ENCODE measurements at regions not wholly inside any gene's neighbourhood (a gene's known extent, or its start where the extent isn't known, plus 50 kb on each side); places are given as distances from the start of the nearest gene placed in this dataset.
"Not testable (repeated sequence)": the region's sequence is repeated elsewhere in the genome, so short reads cannot be mapped to it uniquely, and the experiment has no call there.

- no peak for DNase-seq
Observed at GRCh38 chr1:198809247-198809646, 170.4 kb downstream of the PTPRC start.

- DNase-seq, result no peak
Observed at GRCh38 chr1:198811449-198811848, 172.6 kb downstream of the PTPRC start.

- DNase-seq, result no peak
Observed at GRCh38 chr1:198823626-198824025, 184.8 kb downstream of the PTPRC start.

GRCh38 chr1:198825254-198825653 is 186.4 kb downstream of the PTPRC start:
- no peak for DNase-seq

GRCh38 chr1:198829356-198829755 is 190.5 kb downstream of the PTPRC start:
- no peak for DNase-seq

DNA sequence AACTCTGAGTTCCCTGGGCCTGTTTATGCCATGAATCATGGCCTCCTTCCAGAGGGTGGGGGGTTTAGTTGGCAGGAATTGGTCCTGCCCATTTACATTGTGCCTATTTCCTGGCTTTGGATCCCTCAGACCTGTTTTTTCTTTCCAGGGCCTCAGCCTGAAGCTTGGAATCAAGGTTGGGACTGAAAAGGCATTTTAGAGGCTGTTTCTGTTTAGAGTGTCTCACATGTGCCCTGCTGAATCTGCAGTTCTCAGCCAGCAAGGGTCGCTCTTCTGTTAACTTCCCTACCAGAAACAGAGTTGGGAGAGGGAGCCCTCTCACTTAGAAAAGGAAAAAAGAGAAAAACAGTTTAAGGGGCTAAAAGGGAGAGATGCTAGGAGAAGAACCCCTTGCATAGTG is 191.1 kb downstream of the PTPRC start:
- DNase-seq, result no peak

DNA sequence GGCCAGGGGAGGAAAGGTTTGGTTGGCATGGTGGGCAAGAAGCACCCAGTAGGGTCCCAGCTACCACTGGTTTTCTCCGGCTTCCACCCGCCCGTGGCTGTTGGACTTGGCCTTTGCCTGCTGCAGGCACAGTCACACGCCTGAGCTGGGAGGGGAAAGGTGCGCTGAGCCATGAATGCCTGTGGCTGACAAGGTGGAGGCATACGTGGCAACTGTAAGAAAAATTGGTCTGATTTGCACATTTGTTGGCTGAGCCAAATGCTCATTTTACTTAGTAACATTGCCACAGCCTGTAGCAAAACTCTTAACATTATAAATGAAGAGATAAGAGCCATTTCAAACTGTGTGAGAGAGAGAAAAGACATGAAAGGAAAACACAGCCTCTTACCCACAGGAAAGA is 191.6 kb downstream of the PTPRC start:
- DNase-seq, result no peak

- DNase-seq, result no peak
Observed at GRCh38 chr1:198833706-198834503, 195.1 kb downstream of the PTPRC start.

GRCh38 chr1:198837278-198838021 is 198.6 kb downstream of the PTPRC start:
- DNase-seq, result no peak

DNA sequence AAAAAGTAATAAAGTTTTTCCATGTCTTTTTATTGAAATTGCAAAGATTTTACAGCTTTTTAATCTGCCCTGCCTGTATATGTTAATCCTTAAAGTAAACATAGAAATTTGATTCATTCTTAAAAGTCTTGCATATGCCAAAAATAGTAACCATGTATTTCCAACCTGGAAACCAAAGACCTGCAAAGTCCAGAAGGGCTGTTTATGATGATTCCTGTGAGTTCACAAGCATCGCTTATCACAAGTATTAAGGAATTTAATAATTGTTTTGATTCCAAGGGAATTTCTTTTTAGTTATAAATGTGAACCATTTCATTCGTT is 199.1 kb downstream of the PTPRC start:
- DNase-seq, result no peak

DNA sequence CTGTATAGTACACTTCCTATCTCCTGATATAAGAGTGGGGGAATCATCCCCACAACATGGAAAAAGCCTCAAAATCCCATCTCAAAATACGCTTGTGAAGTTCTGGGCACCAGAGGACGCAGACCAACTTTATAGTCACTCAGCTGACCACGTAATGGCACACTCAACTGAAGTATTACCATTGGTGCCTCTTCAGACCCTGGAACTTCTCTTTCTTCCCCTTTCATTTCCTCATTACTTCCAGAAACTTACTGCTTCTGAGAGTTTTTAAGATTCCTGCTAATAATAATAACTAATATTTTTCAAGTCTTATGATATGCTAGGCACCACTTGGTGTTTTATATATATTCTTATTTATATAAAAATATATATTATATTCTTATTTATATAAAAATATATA is 202.6 kb downstream of the PTPRC start:
- DNase-seq, result no peak

DNA sequence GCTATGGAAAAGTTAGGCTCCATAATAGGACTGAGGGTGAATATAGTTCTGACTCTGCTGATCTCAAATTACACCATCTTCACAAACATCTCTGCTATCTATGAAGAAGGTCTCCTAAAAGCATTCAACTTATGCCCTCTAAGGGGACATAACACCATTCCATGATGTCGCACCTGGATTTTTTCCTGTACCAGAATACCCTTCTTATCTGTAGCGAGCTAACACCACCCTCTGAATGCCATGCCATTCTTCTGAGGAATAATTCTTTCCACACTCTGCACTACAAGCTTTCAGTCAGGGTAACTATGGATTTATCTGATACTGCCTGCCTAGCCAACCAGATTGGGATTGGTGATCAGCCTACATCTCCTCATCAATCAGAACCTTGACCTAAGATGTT is 203.8 kb downstream of the PTPRC start:
- no peak for DNase-seq

DNA sequence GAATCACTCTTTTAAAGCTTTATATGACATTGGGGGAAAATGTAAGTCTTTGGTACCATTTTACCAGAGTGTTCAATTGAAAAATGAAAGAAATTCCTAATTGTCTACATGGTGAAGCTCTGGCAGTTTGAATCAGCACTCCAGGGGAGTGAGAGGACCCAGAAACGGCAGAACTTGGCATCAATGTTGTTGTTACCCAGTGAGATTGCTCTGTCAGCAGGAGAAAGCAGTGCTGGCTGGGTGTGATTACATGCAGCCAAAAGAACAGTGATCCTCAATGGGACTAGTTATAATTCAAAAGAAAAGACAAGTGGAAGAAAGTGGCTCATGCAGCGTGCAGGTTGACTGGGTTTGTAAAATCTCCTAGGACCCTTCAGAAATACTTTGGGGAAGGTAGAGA is 206.4 kb downstream of the PTPRC start:
- peak in 2 of 51 donors; percentile 4 to 6 for DNase-seq

DNA sequence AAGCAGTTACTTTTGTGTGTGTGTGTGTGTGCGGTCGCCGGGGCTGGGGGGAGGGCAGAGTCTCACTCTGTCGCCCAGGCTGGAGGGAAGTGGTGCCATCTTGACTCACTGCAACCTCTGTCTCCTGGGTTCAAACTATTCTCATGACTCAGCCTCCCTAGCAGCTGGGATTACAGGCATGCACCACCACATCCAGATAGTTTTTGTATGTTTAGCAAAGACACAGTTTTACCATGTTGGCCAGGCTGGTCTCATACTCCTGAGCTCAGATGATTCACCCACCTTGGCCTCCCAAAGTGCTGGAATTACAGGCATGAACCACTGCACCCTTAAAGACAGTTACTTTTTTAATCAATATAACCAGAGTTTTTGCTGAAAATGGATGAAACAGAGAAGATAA is 207.0 kb downstream of the PTPRC start:
- no peak for DNase-seq

- peak in 4 of 51 donors; percentile 1 to 20 (median 7) for DNase-seq
Observed at GRCh38 chr1:198846556-198846955, 207.7 kb downstream of the PTPRC start.

GRCh38 chr1:198848206-198848605 is 209.4 kb downstream of the PTPRC start:
- DNase-seq, result no peak

DNA sequence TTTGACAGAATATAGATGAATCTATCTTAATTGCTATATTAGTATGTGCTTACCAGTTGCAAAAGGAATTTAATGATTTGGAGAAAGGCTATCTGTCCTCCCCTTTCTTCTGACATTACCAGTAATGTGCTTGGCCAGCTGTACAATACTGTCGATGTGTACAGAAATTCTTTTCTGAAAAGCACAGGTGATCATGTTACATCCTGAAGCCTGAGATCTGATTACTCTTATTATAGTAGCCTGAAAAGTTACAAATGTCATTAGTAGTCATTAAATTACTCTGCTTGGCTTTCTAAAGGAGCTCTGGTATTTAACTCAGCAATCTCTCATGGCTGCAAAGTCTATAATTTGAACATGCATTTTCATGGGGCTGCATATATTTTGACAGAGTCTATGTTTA is 209.8 kb downstream of the PTPRC start:
- no peak for DNase-seq

GRCh38 chr1:198849093-198849492 is 210.3 kb downstream of the PTPRC start:
- no peak for DNase-seq

GRCh38 chr1:198850196-198850595 is 211.4 kb downstream of the PTPRC start:
- DNase-seq, result no peak

DNA sequence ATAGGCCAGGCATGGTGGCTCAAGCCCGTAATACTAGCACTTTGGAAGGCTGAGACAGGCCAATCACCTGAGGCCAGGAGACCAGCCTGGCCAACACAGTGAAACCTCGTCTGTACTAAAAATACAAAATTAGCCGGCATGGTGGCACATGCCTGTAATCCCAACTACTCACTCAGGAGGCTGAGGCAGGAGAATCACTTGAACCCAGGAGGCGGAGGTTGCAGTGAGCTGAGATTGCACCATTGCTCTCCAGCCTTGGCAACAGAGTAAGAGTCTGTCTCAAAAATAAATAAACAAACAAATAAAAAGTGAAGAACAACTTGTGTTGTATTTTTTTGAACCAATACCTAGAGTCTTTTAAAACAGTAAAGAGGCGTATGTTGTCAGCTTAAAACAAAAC is 212.1 kb downstream of the PTPRC start:
- not testable (repeated sequence) for DNase-seq

- DNase-seq, result no peak
Observed at GRCh38 chr1:198856601-198857000, 217.8 kb downstream of the PTPRC start.

DNA sequence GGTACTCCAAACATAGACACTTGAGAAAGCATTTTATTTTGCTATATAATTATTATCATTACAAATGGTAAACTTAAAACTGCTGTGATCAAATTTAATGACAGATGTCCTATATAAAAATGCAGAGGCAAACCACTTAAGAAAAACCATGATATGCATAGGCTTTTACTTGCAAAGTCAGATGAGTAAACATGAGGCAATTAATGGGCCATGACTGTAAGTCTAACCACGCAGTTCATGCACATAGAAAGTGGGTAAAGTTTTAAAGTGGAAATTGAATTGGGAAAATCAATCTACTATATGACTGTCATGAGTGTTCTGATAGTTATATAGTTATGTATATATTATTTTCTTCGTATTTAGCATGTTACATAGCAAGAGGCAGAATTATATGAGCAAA is 219.2 kb downstream of the PTPRC start:
- DNase-seq, result no peak

DNA sequence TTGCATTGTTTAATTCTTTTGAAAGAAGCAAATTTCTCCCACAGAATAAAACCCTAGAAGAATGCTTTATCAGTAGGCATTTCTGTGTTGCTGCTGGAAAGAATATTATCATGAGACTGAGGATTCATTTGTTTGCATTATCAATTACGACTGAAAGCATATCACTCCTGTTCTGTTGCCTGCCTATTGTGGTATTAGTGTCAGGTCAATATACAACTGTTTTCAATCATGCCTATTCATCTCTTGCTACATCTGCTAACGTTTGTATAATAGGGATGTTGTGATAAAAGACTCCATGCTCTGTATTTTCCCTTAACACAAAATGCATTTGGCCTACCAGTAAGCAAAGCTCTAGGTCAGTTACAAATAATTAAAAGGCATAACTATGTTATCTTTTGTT is 221.5 kb downstream of the PTPRC start:
- no peak for DNase-seq
